ENCODE measurements at regions not wholly inside any gene's neighbourhood (a gene's known extent, or its start where the extent isn't known, plus 50 kb on each side); places are given as distances from the start of the nearest gene placed in this dataset.
A peak's percentile ranks its signal among the peaks of the same experiment; 100 is the strongest.

DNA sequence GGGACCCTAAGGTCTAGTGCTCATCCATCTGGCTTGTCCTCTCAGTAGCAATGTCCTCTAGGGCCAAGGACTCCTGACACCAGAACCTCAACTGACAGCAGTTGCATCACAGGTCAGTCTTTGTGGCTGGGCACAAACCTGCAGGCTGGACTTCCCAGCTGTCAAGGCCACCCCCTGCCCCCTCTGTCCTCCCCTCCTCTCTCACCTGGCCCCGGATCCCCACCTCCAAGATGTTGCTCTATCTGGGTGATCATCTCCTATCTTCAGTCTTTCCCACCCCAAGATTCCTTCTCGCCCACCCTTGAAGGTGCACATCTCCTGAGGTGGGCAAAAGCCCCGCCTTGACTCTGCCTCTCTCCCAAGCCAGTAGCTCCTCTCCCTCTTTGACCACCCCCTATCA is 131.8 kb upstream of the SRSF6 start:
- no peaks in the 10 kb centered on the region for H3K36me3 ChIP-seq
- no peak overlapping the region for H3K4me3 ChIP-seq (ENCODE audit: low read depth, low read length)
- H3K9me3 ChIP-seq = no peaks in the 10 kb centered on the region
- H3K27me3 ChIP-seq = no peaks in the 10 kb centered on the region
- no peaks in the 10 kb centered on the region for H3K4me1 ChIP-seq
- no peak for DNase-seq
- TF ChIP-seq, protein P1, sequence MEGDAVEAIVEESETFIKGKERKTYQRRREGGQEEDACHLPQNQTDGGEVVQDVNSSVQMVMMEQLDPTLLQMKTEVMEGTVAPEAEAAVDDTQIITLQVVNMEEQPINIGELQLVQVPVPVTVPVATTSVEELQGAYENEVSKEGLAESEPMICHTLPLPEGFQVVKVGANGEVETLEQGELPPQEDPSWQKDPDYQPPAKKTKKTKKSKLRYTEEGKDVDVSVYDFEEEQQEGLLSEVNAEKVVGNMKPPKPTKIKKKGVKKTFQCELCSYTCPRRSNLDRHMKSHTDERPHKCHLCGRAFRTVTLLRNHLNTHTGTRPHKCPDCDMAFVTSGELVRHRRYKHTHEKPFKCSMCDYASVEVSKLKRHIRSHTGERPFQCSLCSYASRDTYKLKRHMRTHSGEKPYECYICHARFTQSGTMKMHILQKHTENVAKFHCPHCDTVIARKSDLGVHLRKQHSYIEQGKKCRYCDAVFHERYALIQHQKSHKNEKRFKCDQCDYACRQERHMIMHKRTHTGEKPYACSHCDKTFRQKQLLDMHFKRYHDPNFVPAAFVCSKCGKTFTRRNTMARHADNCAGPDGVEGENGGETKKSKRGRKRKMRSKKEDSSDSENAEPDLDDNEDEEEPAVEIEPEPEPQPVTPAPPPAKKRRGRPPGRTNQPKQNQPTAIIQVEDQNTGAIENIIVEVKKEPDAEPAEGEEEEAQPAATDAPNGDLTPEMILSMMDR (IDR thresholded peaks at IDR 0.05; ENCODE audit: low read depth, low read length) = no peak

DNA sequence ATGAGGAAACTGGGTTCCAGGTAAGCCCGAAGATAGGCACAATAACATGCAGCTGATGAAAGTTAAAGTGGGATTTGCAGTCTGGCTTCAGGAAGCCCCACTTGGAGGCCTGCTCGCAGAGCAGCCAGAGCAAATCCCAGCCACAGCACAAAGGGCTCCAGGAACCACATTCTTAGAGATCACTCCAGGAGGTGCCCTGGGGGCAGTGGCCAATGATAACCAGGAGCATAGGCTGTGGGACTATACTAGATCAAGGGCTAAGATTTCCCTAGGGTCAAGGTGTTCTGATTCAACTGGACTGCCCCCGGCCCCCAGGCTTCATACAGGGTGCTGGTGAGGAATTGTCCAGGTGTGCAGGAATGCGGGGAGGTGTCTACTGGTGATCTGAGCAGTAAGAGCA is 133.9 kb upstream of the PTPRT start:
- DNase-seq = no peak
- Histone ChIP-seq H3K9me3 (no peaks in the 10 kb centered on the region), H3K27me3 (no peaks in the 10 kb centered on the region; the same call in 1 of the 2 replicates), H3K4me3 (ENCODE audit: low read depth, low read length) (no peak overlapping the region), H3K36me3 (no peaks in the 10 kb centered on the region), H3K4me1 (no peaks in the 10 kb centered on the region)
- TF ChIP-seq, protein P1 (IDR thresholded peaks at IDR 0.05; ENCODE audit: low read depth, low read length) = no peak

DNA sequence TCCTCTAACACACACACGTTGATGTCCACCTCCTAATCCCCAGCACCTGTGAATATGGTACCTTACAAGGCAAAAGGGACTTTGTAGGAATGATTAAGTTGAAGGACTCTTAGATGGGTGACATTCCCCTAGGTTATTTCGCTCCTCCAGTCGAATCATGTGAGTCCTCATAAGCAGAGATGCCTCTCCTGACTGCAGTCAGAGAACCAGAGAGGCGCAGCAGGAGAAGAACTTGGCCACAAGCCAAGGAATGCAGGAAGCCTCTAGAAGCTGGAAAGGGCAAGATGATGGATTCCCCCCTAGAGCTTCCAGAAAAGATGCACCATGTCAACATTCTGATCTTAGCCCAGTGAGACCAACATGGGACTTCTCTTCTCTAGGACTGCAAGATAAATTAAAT is 133.1 kb upstream of the PTPRT start:
- no peaks in the 10 kb centered on the region for H3K4me1 ChIP-seq
- no peaks in the 10 kb centered on the region; the same call in 1 of the 2 replicates for H3K27me3 ChIP-seq
- no peak overlapping the region for H3K4me3 ChIP-seq (ENCODE audit: low read depth, low read length)
- H3K9me3 ChIP-seq = no peaks in the 10 kb centered on the region
- H3K36me3 ChIP-seq = no peaks in the 10 kb centered on the region
- DNase-seq = peak; percentile 13
- TF ChIP-seq, protein P1 (IDR thresholded peaks at IDR 0.05; ENCODE audit: low read depth, low read length) = no peak

GRCh38 chr20:43320536-43320935 is 130.8 kb upstream of the PTPRT start:
- Histone ChIP-seq H3K4me1 (no peaks in the 10 kb centered on the region), H3K27me3 (peaks cover 3% of the 10 kb centered on the region; the same call in 1 of the 2 replicates), H3K36me3 (no peaks in the 10 kb centered on the region), H3K4me3 (ENCODE audit: low read depth, low read length) (no peak overlapping the region), H3K9me3 (no peaks in the 10 kb centered on the region)
- no peak for DNase-seq
- TF ChIP-seq, protein P1 (IDR thresholded peaks at IDR 0.05; ENCODE audit: low read depth, low read length) = no peak

- Histone ChIP-seq H3K36me3 (no peaks in the 10 kb centered on the region), H3K9me3 (no peaks in the 10 kb centered on the region), H3K4me3 (ENCODE audit: low read depth, low read length) (no peak overlapping the region), H3K4me1 (no peaks in the 10 kb centered on the region), H3K27me3 (peaks cover 3% of the 10 kb centered on the region; the same call in 1 of the 2 replicates)
- DNase-seq = no peak
- TF ChIP-seq, protein P1 (IDR thresholded peaks at IDR 0.05; ENCODE audit: low read depth, low read length) = no peak
These were observed 129.1 kb upstream of the PTPRT start for GRCh38 chr20:43318755-43319297.

DNA sequence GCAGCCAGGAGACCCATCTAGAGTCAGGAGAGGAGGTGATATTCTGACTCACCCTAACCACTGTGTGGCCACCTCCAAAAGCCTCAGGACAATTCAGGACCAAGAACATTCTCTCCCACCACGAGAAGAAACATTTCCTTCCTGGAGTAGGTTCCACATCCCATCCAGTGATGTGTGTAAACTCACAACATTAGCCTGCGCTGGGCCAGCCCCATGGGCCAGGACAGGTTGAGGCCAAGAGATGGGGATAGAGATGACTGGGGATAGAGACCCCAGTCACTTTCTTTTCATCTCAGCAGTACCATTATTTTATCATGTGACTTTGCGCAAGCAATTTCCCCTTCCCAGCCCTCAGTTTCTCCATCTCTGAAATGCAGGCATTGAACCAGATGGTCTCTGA is 126.6 kb upstream of the PTPRT start:
- Histone ChIP-seq H3K36me3 (no peaks in the 10 kb centered on the region), H3K27me3 (peaks cover 3% of the 10 kb centered on the region; the same call in 1 of the 2 replicates), H3K4me1 (no peaks in the 10 kb centered on the region), H3K4me3 (ENCODE audit: low read depth, low read length) (no peak overlapping the region), H3K9me3 (no peaks in the 10 kb centered on the region)
- DNase-seq = no peak
- TF ChIP-seq, protein P1 (IDR thresholded peaks at IDR 0.05; ENCODE audit: low read depth, low read length) = no peak

All from BE2C (cell line).